ENCODE measurements at regions not wholly inside any gene's neighbourhood (a gene's known extent, or its start where the extent isn't known, plus 50 kb on each side); places are given as distances from the start of the nearest gene placed in this dataset.
A peak's percentile ranks its signal among the peaks of the same experiment; 100 is the strongest.

DNA sequence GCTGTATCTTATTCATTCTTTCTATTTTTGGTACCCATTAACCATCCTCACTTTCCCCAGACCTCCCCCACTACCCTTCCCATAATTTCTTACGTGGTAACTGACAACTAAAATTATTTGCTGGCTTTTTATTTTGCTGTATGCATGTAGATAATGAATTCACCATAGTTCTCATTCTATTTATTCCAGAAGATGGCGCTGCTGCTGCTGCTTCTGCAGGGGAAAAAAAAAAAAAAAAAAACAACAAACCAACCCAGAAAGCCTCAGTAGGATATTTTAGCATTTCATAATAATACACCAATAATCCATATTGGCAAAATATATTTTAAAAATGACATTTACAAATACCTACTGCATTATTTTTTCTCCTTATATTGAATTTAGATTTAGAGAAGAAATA is 416.6 kb upstream of the MAGEB18 start:
- H3K4me1 ChIP-seq (ENCODE audit: control insufficient read depth, insufficient read depth, low read length) = no peaks in the 10 kb centered on the region
- DNase-seq (no peak), ATAC-seq (ENCODE audit: low read depth) (no peak)
- ChIA-PET POLR2A (ENCODE audit: unreplicated experiment) (no interaction called here), CTCF (no interaction called here)
- no peaks in the 10 kb centered on the region for H3K9me1 ChIP-seq (ENCODE audit: insufficient read depth, low read length)
- no peak overlapping the region for H4K8ac ChIP-seq (ENCODE audit: low read depth in 2 of 2, low read length in 2 of 2)
- H3K9me3 ChIP-seq (ENCODE audit: control insufficient read depth, insufficient read depth, low read length) = no peaks in the 10 kb centered on the region
- no peak overlapping the region for H4K5ac ChIP-seq (ENCODE audit: low read depth, low read length)
- H2AK5ac ChIP-seq (ENCODE audit: low read depth, low read length) = no peak overlapping the region
- H2BK20ac ChIP-seq (ENCODE audit: low read depth, low read length) = no peak overlapping the region
- no peak overlapping the region for H3K14ac ChIP-seq (replicated peaks; ENCODE audit: low read depth, low read length)
- H3K23ac ChIP-seq (ENCODE audit: low read depth, low read length) = no peak overlapping the region
- BruUV-seq (replicated peaks) = no TSS peak
- TF ChIP-seq BHLHE40 (IDR thresholded peaks at IDR 0.05; ENCODE audit: low read depth, low read length) (no peak), MAZ (IDR thresholded peaks at IDR 0.05; ENCODE audit: borderline replicate concordance, low read depth, low read length) (no peak), ELK1 (IDR thresholded peaks at IDR 0.05; ENCODE audit: borderline replicate concordance, low read depth, low read length) (no peak), NFE2L2 (IDR thresholded peaks at IDR 0.05; ENCODE audit: low read depth, low read length) (no peak), SMC3 (IDR thresholded peaks at IDR 0.05; ENCODE audit: low read depth, low read length) (peak; percentile 14; the same call in 1 of the 2 replicates), RCOR1 (IDR thresholded peaks at IDR 0.05; ENCODE audit: insufficient replicate concordance, low read length) (no peak), MAFK (IDR thresholded peaks at IDR 0.05; ENCODE audit: low read depth, low read length) (no peak), CTCF (conservative IDR thresholded peaks at IDR 0.05; ENCODE audit: low read depth, low read length) (peak; percentile 27; the same call in 1 of the 2 replicates), USF2 (IDR thresholded peaks at IDR 0.05; ENCODE audit: low read depth, low read length) (no peak), MXI1 (IDR thresholded peaks at IDR 0.05; ENCODE audit: borderline replicate concordance, low read depth, low read length) (no peak), FOS (IDR thresholded peaks at IDR 0.05; ENCODE audit: low read depth, low read length) (no peak), POLR2A (IDR thresholded peaks at IDR 0.05; ENCODE audit: low read depth, low read length) (no peak), RAD21 (IDR thresholded peaks at IDR 0.05; ENCODE audit: low read length) (peak; percentile 42), CHD1 (IDR thresholded peaks at IDR 0.05; ENCODE audit: low read depth, low read length) (no peak), RFX5 (IDR thresholded peaks at IDR 0.05; ENCODE audit: low read depth, low read length) (no peak), CEBPB (IDR thresholded peaks at IDR 0.05; ENCODE audit: low read depth, low read length) (no peak)
- no peaks in the 10 kb centered on the region for H3K79me1 ChIP-seq (ENCODE audit: low read depth in 1 of 2, low read length in 2 of 2)
- H3K27me3 ChIP-seq (ENCODE audit: control insufficient read depth, insufficient read depth, low read length) = no peaks in the 10 kb centered on the region
- dilution Hi-C loops (cut with HindIII; ENCODE audit: low sequenced_read_pairs, unreplicated experiment) = no loop called here
- no peak overlapping the region for H3K18ac ChIP-seq (ENCODE audit: low read depth, low read length)
- H2AFZ ChIP-seq (replicated peaks; ENCODE audit: low read length, poor library complexity) = no peak overlapping the region
- H4K20me1 ChIP-seq (ENCODE audit: insufficient read depth, low read length) = no peaks in the 10 kb centered on the region
- no peak overlapping the region for H2BK5ac ChIP-seq (ENCODE audit: low read depth, low read length, poor library complexity, severe bottlenecking)
- H2BK120ac ChIP-seq (ENCODE audit: low read depth, low read length) = no peak overlapping the region
- no peak overlapping the region for H2BK15ac ChIP-seq (ENCODE audit: low read depth, low read length)
- WGBS, 2 experiments (ENCODE audit: extremely low coverage in 2 of 2, insufficient read length in 1 of 2) = no CpG with 5 or more reads among the region's 2 CpGs
- intact Hi-C loops (cut with micrococcal nuclease) = loop anchor here (10.0 kb wide), 1 partner anchor 197 kb away; no protein-coding TSS in a partner anchor
- H3K27ac ChIP-seq (ENCODE audit: insufficient read depth, low read length) = no peak overlapping the region
- no peak overlapping the region for H3K4ac ChIP-seq (ENCODE audit: low read depth, low read length)
- H3K4me3 ChIP-seq (ENCODE audit: insufficient read depth, low read depth, low read length) = no peak overlapping the region
- no peak overlapping the region for H3K4me2 ChIP-seq (ENCODE audit: low read depth, low read length)
- no peak overlapping the region for H3K56ac ChIP-seq (ENCODE audit: extremely low read depth, insufficient read depth, low read length)
- H3K9ac ChIP-seq (ENCODE audit: low read depth, low read length) = no peak overlapping the region
- no peak overlapping the region for H2AK9ac ChIP-seq (replicated peaks; ENCODE audit: low read depth, low read length, poor library complexity)
- no peaks in the 10 kb centered on the region for H3K36me3 ChIP-seq (ENCODE audit: control insufficient read depth, insufficient read depth, low read length)
- no peak overlapping the region for H4K91ac ChIP-seq (ENCODE audit: insufficient read depth, low read depth, low read length)
- in situ Hi-C loops (cut with MboI; ENCODE audit: low sequenced_read_pairs) = no loop called here

Data from IMR-90 (cell line).